ENCODE measurements at regions not wholly inside any gene's neighbourhood (a gene's known extent, or its start where the extent isn't known, plus 50 kb on each side); places are given as distances from the start of the nearest gene placed in this dataset.

GRCh38 chr14:98290596-98290995 is 981.4 kb downstream of the BCL11B start:
- TF ChIP-seq HINFP (CRISPR knock-in tag; IDR thresholded peaks at IDR 0.05; ENCODE audit: low read depth) (no peak), BRF2 (CRISPR knock-in tag; IDR thresholded peaks at IDR 0.05) (no peak), CTCF (CRISPR knock-in tag; IDR thresholded peaks at IDR 0.05) (no peak), HCFC1 (IDR thresholded peaks at IDR 0.05; ENCODE audit: low read depth, low read length) (no peak), NFE2L1 (CRISPR knock-in tag; IDR thresholded peaks at IDR 0.05; ENCODE audit: borderline replicate concordance) (no peak)

All from HepG2 (cell line).